ENCODE measurements at regions not wholly inside any gene's neighbourhood (a gene's known extent, or its start where the extent isn't known, plus 50 kb on each side); places are given as distances from the start of the nearest gene placed in this dataset.

DNA sequence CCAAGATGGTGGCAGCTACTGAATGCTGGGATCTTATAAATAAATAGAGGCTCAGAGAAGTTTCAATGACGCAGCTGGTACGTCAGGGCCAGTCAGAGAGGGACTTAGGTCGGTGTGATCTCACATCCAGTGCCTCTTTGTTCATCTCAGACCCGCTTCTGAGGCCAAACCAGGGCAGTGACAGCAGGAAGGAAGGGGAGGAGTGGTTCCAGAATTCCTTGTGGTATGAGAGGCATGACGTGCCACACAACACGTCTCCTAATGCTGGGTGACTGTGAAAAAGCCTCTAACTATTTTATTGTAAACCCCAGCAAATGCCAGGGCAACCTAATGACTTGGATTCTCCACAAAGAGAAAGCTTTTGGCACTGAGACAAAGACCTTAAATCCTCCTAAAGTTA, 423.3 kb downstream of the LPIN1 start:
- TF ChIP-seq POLR2A (IDR thresholded peaks at IDR 0.05) (no peak), CTCF (IDR thresholded peaks at IDR 0.05) (no peak)
